ENCODE measurements at regions not wholly inside any gene's neighbourhood (a gene's known extent, or its start where the extent isn't known, plus 50 kb on each side); places are given as distances from the start of the nearest gene placed in this dataset.
"Not testable (repeated sequence)": the region's sequence is repeated elsewhere in the genome, so short reads cannot be mapped to it uniquely, and the experiment has no call there.

GRCh38 chr3:86335566-86335965 is 655.4 kb downstream of the VGLL3 start:
- TF ChIP-seq CTCF, POLR2A, POLR2AphosphoS5 (IDR thresholded peaks at IDR 0.05): not testable (repeated sequence)

Measured in transverse colon (tissue), 4 donors.